DMS153 treated with DMSO at 0.1 percent for 48 hours (cell line): ENCODE measurements at regions not wholly inside any gene's neighbourhood (a gene's known extent, or its start where the extent isn't known, plus 50 kb on each side); places are given as distances from the start of the nearest gene placed in this dataset.
"Not testable (repeated sequence)": the region's sequence is repeated elsewhere in the genome, so short reads cannot be mapped to it uniquely, and the experiment has no call there.

Source experiments
- DNase-seq: peaks from one replicate; lab custom pipeline; 2025; ENCODE audit not compliant: unreplicated experiment; lab: John Stamatoyannopoulos, UW

GRCh38 chr2:176891105-176891504, 321.5 kb upstream of the HNRNPA3 start:
- DNase-seq, result no peak

DNA sequence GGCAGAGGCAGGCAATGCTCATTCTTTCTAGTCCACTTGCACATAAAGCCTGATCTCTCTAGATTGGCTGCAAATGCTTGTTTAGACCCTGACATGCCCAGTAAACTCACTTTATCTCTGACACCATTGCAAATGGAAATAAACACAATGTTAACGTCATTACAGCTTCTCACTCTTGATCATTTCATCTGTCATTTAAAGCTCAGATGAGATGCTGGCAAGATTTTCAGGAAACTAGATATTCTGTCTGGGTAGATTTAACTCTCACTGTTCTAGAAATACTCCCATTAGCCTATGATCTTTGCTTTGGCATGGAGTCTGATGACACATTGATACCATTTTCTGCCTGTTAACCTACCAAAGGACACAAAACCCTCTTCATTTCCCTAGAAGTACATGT, 320.7 kb upstream of the HNRNPA3 start:
- DNase-seq, result no peak

DNA sequence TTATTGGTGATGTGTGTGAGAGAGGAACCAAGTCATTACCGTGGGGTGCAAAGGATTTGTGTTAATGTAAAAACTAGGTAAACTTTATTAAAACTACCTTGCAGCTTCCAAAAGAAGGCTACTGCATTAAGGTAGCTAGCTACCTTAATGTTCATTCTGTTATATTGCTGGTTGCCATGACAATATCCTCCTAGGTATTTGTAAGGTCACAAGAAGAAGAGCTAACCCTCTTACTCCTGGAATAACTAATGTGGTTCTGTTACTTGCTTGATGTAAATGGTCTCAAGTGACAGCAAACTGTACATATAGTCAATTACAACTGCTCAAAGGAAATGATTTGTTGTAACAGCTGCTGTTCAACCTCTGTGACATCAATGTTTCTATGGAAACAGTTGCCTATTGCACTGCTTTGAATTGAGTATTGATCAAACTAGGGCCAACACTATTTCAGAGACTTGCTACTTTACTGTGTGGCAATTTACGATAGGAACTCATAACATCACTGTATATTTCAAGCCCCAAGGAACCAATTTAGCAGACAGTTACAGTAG, 319.8 kb upstream of the HNRNPA3 start:
- peak; percentile 67 for DNase-seq

GRCh38 chr2:176895158-176895557, 317.4 kb upstream of the HNRNPA3 start:
- DNase-seq, result no peak

DNA sequence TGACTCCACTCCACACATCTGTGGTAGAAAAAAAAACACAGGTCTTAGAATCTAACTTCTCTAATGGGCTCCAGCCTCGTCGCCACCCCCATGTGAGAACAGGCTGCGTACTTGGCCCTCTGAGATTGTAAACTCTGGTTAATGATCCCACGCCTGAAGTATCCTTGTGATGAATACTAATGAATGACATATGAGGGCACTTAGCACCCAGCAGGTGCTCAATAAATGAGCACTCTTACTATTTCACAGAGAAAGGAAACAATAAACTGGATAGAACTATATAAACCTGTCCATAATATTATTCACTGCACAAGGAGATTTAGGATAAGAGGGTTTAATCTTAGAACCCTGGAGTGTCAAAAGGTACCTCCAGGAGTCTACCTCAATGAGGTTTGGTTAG, 310.1 kb upstream of the HNRNPA3 start:
- no peak for DNase-seq

- DNase-seq, result not testable (repeated sequence)
Measured at GRCh38 chr2:176904053-176904452, 308.5 kb upstream of the HNRNPA3 start.

DNA sequence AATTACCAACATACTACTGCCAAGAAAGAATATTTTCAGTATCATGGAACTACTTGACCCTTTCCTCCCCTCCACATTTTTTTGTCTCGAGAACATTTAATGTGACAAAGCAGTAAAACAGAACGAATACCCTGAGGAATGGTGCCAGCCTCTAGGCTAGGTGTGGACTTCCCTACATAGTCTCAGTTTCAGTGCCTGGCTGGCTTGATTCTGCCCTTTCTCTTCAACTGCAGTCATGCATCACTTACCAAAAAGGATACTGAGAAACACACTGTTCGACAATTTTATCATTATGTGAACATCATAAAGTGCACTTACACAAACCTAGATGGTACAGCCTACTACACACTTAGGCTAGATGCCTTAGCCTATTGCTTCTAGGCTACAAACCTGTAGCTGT, 305.3 kb upstream of the HNRNPA3 start:
- DNase-seq, result no peak

DNA sequence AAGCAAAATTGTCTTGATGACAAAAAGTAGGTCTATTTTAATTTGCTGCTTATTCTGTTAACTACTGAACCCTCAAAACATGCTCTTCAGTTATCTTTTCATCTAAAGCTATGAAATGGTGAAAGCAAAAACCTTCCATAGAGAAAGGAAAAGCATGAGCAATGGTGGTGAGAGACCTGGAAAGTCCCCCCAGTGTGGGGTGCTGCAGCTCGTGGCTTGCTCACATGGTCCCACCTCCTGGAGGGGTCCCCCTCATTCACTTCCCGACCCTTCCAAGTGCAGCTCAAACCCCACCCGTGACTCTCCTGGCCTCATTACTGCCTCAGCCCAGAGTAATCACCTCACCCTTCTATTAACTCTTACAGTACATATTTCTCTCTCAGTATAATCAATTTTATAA, 301.8 kb upstream of the HNRNPA3 start:
- no peak for DNase-seq

- DNase-seq, result no peak
Measured at GRCh38 chr2:176913955-176914354, 298.6 kb upstream of the HNRNPA3 start.

DNA sequence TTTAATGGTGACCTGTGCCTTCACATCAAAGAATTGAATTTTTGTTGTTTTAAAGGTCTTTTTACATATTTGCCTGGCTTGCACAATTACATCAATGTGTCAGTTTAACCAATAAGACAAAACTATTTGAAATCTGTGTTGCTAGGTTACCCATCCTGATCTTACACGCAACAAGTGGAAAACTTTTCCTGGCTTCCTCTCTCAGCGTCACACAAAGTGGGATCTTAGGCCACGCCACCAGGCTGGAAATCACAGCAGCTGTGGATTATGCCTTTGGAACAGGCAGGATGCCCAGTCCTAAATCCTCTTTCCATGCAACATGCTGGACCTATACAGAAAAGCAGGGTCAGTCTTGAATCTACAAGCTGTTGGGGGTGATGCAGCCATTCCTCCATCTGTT, 298.2 kb upstream of the HNRNPA3 start:
- DNase-seq, result no peak

- not testable (repeated sequence) for DNase-seq
Measured at GRCh38 chr2:176922545-176922944, 290.0 kb upstream of the HNRNPA3 start.

DNA sequence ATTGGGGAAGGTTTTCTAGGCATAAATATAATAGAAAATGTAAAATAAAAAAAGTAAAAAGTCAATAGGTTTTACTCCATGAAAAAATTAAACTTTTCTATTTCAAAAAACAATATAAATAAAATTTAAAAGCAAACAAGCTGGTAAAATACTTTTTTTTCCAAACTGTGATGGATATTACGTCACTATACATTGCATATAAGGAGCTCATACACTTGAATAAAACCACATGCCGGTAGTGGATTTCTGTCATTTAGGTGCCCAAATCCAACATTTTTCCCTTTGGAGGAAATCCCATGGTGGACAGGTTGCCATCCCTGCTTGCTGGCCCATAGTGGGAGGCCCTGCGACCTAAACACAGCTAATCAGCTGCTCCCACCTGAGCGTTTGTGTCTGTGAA, 289.4 kb upstream of the HNRNPA3 start:
- no peak for DNase-seq

GRCh38 chr2:176924909-176925534, 287.6 kb upstream of the HNRNPA3 start:
- DNase-seq, result no peak

DNA sequence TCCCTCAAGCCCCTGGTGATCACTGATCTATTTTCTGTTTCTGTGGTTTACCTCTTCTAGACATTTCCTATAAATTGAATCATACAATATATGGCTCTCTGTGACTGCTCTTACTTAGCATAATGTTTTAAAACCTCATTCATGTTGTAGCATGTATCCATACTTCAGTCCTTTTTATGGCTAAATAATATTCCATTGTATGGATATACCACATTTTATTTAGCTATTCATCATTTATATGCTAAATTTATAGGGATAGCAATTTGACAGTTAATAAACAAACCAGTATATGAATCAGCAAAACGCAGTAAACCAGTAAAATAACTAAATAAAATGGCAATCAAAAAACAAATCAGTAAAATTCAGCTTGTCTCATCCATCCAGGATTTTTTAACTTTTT, 286.1 kb upstream of the HNRNPA3 start:
- DNase-seq, result no peak

GRCh38 chr2:176929387-176929786, 283.2 kb upstream of the HNRNPA3 start:
- not testable (repeated sequence) for DNase-seq

GRCh38 chr2:176931588-176932563, 280.7 kb upstream of the HNRNPA3 start:
- no peak for DNase-seq

GRCh38 chr2:176934131-176934530, 278.5 kb upstream of the HNRNPA3 start:
- no peak for DNase-seq

DNA sequence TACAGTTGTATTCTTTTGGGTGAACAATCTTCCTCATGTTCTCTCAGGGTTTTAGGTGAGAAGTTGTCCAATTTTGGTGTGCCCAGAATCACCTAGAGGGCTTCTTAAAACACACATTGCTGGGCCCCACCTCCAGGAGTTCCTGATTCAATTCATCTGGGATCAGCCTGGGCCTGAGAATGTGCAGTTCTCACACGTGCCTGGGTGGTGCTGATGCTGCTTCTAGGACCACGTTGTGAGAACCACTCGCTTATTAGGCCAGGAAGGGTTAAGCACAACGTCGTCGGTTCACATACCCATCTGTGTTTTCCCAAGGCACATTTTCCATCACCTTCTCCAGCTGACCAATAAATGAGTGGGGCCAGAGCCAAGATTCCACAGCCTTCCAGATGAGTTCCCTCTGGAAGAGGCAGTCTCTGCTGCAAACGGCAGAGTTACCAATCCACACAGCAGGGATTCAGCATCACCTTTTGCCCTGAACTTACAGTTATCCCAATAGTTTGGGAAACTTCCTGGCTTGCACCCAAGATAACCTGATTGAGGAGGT, 277.7 kb upstream of the HNRNPA3 start:
- DNase-seq, result no peak

DNA sequence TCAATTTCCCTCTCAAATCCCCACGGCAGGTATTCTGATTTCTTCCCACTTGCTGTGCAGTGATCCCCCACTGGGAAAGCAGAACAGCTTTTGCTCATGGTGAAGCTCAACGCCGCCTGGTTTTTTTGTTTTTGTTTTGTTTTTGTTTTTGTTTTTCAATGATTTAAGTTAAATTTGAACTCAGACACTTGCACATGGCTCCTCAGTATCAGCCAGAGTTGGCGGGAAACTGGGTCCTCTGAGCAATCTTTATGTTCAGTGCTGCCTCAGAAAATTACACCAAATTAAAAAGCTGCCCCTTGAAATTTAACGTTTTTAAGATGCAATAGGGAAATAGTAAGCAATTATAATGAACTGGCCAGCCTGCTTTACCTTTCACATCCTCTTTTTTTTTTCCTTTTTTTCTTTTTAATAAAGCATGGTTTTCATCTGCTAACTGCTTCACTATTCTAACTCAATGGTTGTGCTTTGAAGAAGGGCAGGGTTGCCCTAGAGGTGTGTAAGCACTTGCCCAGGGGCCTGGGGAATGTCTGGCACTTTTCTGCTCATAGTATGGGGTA, 277.0 kb upstream of the HNRNPA3 start:
- DNase-seq, result no peak

DNA sequence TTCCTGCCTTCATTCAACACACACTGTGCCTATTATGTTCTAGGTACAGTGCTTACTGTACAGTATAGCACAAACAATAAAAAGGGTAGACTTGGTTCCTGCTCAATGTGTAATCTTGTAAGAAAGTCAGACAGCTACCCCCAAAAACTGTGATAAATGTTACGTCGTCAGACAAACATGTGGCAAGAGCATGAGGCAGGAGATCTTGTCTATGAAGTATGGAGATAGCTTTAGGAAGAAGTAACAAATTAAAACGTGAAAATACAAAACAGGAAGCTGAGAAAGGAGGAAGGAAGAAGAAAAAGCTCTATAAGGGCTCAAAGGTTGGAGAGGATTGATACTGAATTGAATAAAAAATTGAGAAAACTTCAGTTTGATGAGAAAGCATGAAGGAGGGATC, 276.2 kb upstream of the HNRNPA3 start:
- DNase-seq, result no peak

DNA sequence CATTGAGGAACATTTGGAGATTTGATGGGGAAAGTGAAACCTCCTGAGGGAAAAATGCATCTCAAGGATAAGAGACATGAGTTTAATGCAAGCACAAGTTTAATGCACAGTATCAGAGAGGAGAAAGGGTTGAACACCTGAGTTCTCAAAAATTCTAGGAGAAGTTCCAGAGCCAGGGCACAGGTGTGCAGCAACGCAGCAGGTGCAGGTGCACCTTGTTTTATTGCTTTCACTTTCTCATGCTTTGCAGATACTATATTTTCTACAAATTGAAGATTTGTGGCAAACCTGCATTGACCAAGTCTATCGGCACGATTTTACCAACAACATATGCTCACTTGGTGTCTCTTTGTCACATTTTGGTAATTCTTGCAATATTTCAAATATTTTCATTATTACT, 267.6 kb upstream of the HNRNPA3 start:
- no peak for DNase-seq
